ENCODE measurements at regions not wholly inside any gene's neighbourhood (a gene's known extent, or its start where the extent isn't known, plus 50 kb on each side); places are given as distances from the start of the nearest gene placed in this dataset.
"Not testable (repeated sequence)": the region's sequence is repeated elsewhere in the genome, so short reads cannot be mapped to it uniquely, and the experiment has no call there.

DNA sequence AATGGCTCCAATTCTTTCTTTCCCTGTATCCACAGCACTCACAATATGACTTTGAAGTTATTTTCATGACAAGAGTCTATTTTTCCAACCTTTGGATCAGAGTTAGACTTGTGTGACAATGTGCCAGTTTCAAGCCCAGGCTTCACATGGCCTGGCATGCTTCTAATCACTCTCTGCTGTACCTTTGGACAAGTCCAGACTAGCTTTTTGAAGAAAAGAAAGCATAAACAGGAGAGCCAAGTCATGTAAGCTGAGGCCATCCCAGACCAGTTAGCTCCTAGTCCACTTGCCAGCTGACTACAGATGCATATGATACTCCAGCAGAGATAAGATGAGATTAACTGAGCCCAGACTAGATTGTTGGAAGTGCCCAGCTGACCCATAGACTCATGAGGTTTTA lies 513.6 kb upstream of the C9orf72 start:
- ATAC-seq, result no peak
- POLR2A ChIA-PET, result no interaction called here

DNA sequence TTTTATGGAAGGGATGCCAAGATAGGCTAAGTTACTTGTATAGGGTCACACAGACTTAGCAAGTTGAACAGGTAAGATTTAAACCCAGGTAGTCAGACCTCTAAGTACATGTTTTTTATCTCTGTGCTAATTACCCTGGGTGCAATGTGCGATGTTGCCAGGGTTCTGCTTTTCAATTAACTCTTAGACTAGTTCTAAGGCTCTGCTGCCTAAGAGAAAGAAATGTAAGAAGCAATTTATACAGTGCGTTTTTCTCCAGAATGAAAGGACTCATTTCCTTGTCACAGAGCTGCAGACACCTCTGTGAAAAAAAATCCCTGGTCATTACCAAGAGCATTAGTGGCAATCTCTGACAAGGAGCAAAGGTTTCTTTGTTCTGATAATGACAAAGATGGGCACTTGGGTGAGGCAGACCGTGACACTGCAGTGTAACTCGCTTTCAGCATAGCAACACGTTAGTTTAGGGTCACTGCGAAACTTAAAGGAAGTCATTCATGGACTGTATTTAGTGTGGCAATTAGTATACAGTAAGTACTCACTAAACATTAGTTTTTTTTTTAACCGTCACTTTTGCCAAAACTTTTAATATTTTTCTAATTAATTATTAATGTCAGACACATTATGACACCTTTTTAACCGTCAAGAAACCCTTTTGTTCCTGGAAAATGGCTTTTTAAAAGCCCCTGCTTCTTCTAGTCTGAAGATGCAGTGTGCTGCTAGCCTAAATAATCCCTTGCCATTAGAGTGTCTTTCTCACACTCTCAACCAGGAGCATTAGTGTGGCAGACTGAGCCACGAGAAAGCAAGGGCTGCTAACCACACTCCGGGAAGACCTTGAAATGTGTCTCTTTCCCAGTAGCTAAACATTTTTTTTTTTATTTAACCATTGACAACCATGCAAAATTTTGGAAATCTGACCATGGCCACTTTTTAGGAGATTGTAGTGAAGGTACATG lies 520.0 kb upstream of the C9orf72 start:
- no peaks in the 10 kb centered on the region for H3K4me1 Mint-ChIP-seq
- no peaks in the 10 kb centered on the region for H3K27me3 Mint-ChIP-seq
- POLR2A ChIA-PET, result no interaction called here
- peaks cover under 1 to 37% (median 8%) of the 10 kb centered on the region in 9 donors for H3K9me3 Mint-ChIP-seq
- H3K36me3 Mint-ChIP-seq, result no peaks in the 10 kb centered on the region
- DNase-seq (no peak), ATAC-seq (no peak)
- H3K4me3 Mint-ChIP-seq, result no peak overlapping the region
- no peak overlapping the region for H3K27ac Mint-ChIP-seq

More for the DNA sequence above, 513.6 kb upstream of the C9orf72 start:
- no peak for DNase-seq
- Mint-ChIP-seq H3K27me3 (no peaks in the 10 kb centered on the region), H3K36me3 (no peaks in the 10 kb centered on the region), H3K9me3 (peaks cover 0 to 25% (median 4%) of the 10 kb centered on the region in 9 donors), H3K4me3 (no peak overlapping the region), H3K4me1 (no peaks in the 10 kb centered on the region), H3K27ac (no peak overlapping the region)

DNA sequence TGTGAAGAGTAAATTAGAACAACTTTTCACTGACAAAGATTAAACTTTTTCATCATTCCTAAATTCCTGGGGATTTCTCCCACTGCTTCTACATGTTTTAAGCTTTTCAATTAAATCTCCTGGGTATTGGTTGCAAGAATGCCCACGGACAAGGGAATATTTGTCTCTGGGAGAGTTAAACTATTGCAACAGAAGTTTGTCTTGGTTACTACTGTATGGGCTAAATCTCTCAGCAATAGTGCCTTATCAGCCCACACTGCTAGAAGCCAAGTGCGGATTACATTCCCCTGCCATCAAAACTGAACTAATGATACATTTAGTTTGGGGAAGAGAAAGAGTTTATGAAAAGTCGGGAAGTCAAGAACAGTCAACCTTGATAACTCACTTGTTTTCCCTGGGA lies 528.2 kb upstream of the C9orf72 start:
- H3K27ac Mint-ChIP-seq, result no peak overlapping the region
- peaks cover 0 to 3% (median 0%) of the 10 kb centered on the region in 5 donors for H3K27me3 Mint-ChIP-seq
- H3K36me3 Mint-ChIP-seq, result no peaks in the 10 kb centered on the region
- ATAC-seq (no peak), DNase-seq (no peak)
- H3K4me1 Mint-ChIP-seq, result no peaks in the 10 kb centered on the region
- POLR2A ChIA-PET, result no interaction called here
- peaks cover 0 to 5% (median 2%) of the 10 kb centered on the region in 9 donors for H3K9me3 Mint-ChIP-seq
- no peak overlapping the region for H3K4me3 Mint-ChIP-seq

DNA sequence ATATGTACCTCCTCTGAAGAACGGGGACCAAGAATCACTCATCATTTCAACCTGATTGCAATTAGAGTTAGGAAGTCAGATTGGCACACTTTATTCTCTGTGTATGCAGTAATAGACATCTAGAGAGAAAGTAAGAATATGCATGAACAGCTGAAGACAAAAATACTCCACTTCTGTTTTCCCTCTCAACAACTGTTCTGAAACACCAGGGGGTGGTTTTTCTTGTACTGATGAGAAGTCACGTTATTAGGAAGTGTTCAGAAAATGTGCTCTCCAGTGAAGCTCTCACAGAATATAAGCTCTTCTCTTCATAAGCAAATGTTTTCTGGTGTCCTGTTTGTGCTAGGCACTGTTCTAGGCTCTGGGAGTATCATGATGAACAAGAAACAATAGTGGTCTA lies 531.7 kb upstream of the C9orf72 start:
- POLR2A ChIA-PET, result no interaction called here
- H3K27me3 Mint-ChIP-seq, result peaks cover 0 to 3% (median 0%) of the 10 kb centered on the region in 5 donors

DNA sequence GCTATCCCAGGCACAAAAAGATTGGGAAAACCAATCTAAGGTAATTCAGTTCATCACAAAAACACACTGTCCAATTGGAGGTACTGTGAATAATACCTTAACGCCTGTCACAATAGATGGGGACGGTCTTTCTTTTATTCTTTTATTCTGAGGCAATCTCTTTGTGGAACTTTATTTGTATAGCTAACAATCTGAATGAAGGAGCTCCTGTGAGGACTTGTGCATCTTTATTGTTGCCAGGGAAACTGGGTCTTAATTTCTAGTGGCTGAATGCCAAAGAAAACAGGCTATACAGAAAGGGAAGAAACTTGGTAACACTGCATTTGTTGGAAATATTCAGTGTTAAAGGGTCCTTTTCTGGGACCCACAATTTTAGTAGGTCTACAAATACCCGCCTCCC lies 546.9 kb upstream of the C9orf72 start:
- Mint-ChIP-seq H3K27me3 (peaks cover 0 to 10% (median 0%) of the 10 kb centered on the region in 5 donors), H3K36me3 (no peaks in the 10 kb centered on the region), H3K4me3 (no peak overlapping the region), H3K9me3 (no peaks in the 10 kb centered on the region), H3K27ac (no peak overlapping the region), H3K4me1 (no peaks in the 10 kb centered on the region)
- DNase-seq (no peak), ATAC-seq (no peak)
- POLR2A ChIA-PET, result no interaction called here

More for the DNA sequence above, 531.7 kb upstream of the C9orf72 start:
- Mint-ChIP-seq H3K27ac (no peak overlapping the region), H3K4me3 (no peak overlapping the region), H3K36me3 (no peaks in the 10 kb centered on the region), H3K9me3 (peaks cover 0 to 14% (median 3%) of the 10 kb centered on the region in 9 donors), H3K4me1 (no peaks in the 10 kb centered on the region)
- DNase-seq, result no peak
- ATAC-seq, result no peak

DNA sequence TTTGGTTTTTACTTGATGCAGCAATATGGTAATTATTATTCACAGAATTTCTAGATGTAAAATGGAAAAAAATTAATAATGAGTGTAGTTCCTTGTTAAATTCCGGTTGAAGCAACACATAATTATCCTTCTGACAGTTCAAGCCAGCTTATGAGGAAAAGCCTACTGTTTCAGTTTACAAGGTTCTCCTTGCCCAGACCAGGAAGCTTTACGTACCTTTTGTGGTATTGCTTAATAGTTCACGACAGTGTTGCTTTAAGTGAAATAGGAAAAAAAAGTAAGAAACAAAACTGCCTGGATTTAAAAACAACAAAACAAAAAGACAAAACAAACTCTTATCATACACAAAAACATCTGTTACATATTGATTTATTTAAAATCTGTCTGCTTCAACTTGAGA lies 547.3 kb upstream of the C9orf72 start:
- POLR2A ChIA-PET, result no interaction called here
- Mint-ChIP-seq H3K4me3 (no peak overlapping the region), H3K9me3 (no peaks in the 10 kb centered on the region), H3K27ac (no peak overlapping the region), H3K4me1 (no peaks in the 10 kb centered on the region), H3K36me3 (no peaks in the 10 kb centered on the region), H3K27me3 (peaks cover 0 to 10% (median 0%) of the 10 kb centered on the region in 5 donors)
- no peak for DNase-seq
- no peak for ATAC-seq

DNA sequence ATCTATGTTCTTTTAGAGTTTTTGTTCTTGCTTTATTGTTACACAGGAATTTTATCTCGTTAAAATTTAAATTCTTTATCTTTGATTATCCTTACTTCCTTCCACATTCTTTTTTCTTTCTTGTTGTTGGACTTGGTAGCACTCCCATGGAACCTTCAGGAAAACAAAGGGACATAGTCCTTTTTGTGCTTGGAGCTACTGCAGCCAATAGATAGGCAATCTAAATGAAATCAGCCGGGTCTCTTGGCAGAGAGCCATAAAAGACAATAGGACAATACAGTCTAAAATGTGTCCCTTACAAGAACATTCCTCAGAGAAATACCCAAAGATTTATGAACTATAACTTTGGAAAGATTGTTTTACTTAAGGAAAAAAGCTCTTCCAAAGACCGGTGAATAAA lies 548.1 kb upstream of the C9orf72 start:
- H3K4me3 Mint-ChIP-seq, result no peak overlapping the region
- H3K27me3 Mint-ChIP-seq, result peaks cover 0 to 10% (median 0%) of the 10 kb centered on the region in 5 donors
- H3K27ac Mint-ChIP-seq, result no peak overlapping the region
- POLR2A ChIA-PET, result no interaction called here
- H3K4me1 Mint-ChIP-seq, result no peaks in the 10 kb centered on the region
- no peaks in the 10 kb centered on the region for H3K9me3 Mint-ChIP-seq
- DNase-seq (no peak), ATAC-seq (no peak)
- no peaks in the 10 kb centered on the region for H3K36me3 Mint-ChIP-seq

DNA sequence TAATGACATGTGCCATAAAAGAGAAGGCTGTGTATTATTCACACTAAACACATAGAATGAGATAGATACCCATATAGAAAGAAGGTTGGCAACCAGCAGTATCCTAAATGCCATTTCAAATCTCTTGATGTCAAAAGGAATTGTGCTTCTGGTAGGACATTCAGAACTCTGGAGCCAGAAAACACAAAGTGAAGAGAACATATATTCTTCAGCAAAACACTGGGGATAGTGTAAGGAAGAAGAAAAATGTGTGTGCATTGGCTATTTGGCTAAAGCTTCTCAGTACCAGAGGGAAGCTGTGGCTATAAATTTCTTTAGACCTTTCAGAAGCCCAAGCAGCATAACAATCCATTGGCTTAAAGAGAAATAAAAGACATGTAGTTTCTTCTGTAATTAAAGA lies 551.6 kb upstream of the C9orf72 start:
- peaks cover 0 to under 1% (median 0%) of the 10 kb centered on the region in 5 donors for H3K27me3 Mint-ChIP-seq
- no peaks in the 10 kb centered on the region for H3K9me3 Mint-ChIP-seq
- ATAC-seq (no peak), DNase-seq (no peak)
- no peaks in the 10 kb centered on the region for H3K4me1 Mint-ChIP-seq
- no peak overlapping the region for H3K4me3 Mint-ChIP-seq
- H3K27ac Mint-ChIP-seq, result no peak overlapping the region
- H3K36me3 Mint-ChIP-seq, result no peaks in the 10 kb centered on the region
- POLR2A ChIA-PET, result no interaction called here

DNA sequence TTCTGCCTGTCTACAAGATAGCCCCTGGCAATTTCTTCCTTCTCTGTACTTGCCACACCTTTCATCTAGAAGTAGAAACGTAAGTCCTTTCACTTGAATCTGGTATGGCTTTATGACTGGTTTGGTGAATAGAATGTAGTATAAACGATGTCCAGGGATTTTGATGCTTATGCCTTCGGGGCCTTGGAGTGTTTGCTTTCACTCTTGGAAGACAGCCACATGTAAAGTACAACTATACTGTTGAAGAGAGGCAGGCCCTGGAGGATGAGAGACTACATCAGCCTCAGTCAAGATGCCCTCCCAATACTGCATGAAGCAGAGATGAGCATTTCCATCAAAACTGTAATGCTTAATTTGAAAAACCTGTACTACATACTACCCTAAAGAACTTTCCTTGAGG lies 553.8 kb upstream of the C9orf72 start:
- Mint-ChIP-seq H3K27me3 (no peaks in the 10 kb centered on the region), H3K27ac (no peak overlapping the region), H3K9me3 (no peaks in the 10 kb centered on the region), H3K4me1 (no peaks in the 10 kb centered on the region), H3K4me3 (no peak overlapping the region), H3K36me3 (no peaks in the 10 kb centered on the region)
- no peak for ATAC-seq
- POLR2A ChIA-PET, result no interaction called here
- no peak for DNase-seq

DNA sequence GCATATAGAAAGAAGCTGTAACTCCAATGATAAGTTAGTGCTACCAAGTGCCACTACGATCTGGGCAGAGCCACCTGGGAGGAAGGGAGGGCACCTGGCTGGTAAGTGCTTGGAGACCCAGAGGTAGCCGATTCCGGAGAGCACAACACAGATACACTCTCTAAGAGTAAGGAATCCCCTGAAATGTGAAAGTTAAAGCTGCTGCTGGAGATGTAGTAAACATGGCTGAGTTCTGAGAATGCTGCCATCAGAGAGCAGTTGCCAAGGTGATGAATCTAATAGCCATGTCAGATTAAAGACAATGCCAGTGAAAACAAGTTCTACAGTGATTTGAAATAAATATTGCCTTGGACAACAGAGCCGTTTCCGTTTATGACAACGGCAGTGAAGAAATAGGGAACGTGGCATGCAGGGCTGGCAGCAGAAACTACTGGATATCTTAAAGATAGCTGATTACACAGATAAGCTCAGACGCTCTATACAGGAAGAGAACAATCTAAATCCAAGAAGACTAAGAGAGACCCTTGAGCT lies 561.2 kb upstream of the C9orf72 start:
- H3K9me3 Mint-ChIP-seq, result peaks cover 0 to 2% (median 0%) of the 10 kb centered on the region in 9 donors
- H3K27ac Mint-ChIP-seq, result no peak overlapping the region
- DNase-seq, result no peak
- H3K27me3 Mint-ChIP-seq, result no peaks in the 10 kb centered on the region
- no peaks in the 10 kb centered on the region for H3K4me1 Mint-ChIP-seq
- no peaks in the 10 kb centered on the region for H3K36me3 Mint-ChIP-seq
- POLR2A ChIA-PET, result no interaction called here
- H3K4me3 Mint-ChIP-seq, result no peak overlapping the region
- ATAC-seq, result no peak

DNA sequence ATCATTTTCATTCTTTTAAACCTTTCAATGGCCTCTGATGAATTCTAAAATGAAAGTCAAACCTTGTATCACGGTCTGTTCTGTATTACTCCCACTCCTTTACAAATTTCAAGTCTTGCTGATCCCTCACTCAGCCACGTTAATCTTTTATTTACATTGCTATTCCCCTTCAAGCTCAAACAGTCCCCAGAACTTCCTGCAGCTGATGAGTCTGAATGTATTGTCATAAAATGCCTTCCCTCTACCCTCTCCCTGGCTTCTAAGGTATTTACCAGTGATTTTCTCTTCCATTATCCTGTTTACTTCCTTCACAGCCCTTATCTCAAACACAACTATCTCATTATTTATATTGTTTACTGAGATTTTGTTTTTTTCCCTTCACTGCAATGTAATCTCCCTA lies 562.3 kb upstream of the C9orf72 start:
- no peak overlapping the region for H3K4me3 Mint-ChIP-seq
- DNase-seq, result no peak
- H3K4me1 Mint-ChIP-seq, result no peaks in the 10 kb centered on the region
- H3K27me3 Mint-ChIP-seq, result no peaks in the 10 kb centered on the region
- no peaks in the 10 kb centered on the region for H3K36me3 Mint-ChIP-seq
- peaks cover 0 to 2% (median 0%) of the 10 kb centered on the region in 9 donors for H3K9me3 Mint-ChIP-seq
- no peak for ATAC-seq
- H3K27ac Mint-ChIP-seq, result no peak overlapping the region
- POLR2A ChIA-PET, result no interaction called here

DNA sequence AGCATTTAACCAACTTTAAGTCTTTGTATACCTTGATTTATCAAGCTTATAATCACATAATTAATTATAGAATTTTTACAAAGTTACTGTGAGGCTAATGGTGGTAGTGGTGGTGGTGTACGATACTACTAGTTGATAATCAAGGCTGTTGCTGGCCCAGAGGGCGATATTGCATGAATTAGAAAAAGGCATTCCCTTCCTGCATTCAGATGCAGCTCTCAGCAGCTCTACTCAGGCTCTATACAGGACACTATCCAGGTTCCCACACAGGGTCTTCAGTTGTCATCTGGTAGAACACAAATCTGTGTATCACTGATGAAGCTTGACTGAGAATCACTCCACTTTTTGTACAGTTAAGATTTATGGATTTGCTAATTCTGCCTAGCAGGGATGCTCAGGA lies 562.8 kb upstream of the C9orf72 start:
- H3K27me3 Mint-ChIP-seq, result no peaks in the 10 kb centered on the region
- peaks cover 0 to 3% (median 0%) of the 10 kb centered on the region in 9 donors for H3K9me3 Mint-ChIP-seq
- POLR2A ChIA-PET, result no interaction called here

DNA sequence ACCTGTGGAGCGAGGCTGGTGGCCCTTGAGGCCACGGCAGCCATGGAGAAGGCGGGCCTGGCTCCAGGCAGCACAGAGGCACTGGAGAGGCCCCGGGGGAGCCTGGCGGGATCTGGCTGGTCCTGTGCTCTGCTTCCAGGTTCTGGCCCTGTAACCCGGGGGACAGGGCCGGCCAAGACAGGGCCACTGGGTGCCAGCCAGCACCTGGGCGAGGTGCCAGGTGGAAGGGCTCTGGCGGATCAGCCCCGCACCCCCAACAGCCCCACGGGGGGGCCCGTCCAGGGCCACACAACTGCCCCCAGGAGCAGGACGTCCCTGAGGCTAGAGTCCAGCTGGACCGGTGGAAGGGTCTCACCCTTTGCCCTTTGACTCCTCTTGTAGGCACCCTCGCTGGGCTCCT lies 574.1 kb upstream of the C9orf72 start:
- H3K36me3 Mint-ChIP-seq, DNase-seq, H3K27ac Mint-ChIP-seq, H3K27me3 Mint-ChIP-seq, POLR2A ChIA-PET, H3K4me3 Mint-ChIP-seq, H3K4me1 Mint-ChIP-seq, ATAC-seq: not testable (repeated sequence)
- H3K9me3 Mint-ChIP-seq, result peaks cover 0 to 13% (median 0%) of the 10 kb centered on the region in 9 donors

More for the DNA sequence above, 562.8 kb upstream of the C9orf72 start:
- H3K4me1 Mint-ChIP-seq, result no peaks in the 10 kb centered on the region
- H3K36me3 Mint-ChIP-seq, result no peaks in the 10 kb centered on the region
- ATAC-seq, result no peak
- no peak overlapping the region for H3K4me3 Mint-ChIP-seq
- no peak overlapping the region for H3K27ac Mint-ChIP-seq
- DNase-seq, result no peak

Data from naive thymus-derived CD8-positive, alpha-beta T cell (primary cell).